ENCODE measurements at regions not wholly inside any gene's neighbourhood (a gene's known extent, or its start where the extent isn't known, plus 50 kb on each side); places are given as distances from the start of the nearest gene placed in this dataset.

GRCh38 chr16:13507530-13507929 is 412.4 kb upstream of the ERCC4 start:
- no peak overlapping the region for H3K4me2 ChIP-seq (ENCODE audit: low read depth, low read length, poor library complexity, severe bottlenecking)
- no peak overlapping the region for H3K27ac ChIP-seq (ENCODE audit: low read length)
- DNase-seq, result no peak
- H3K4me3 ChIP-seq (ENCODE audit: low read length), result no peak overlapping the region
- H3K4me1 ChIP-seq (ENCODE audit: low read length), result no peaks in the 10 kb centered on the region
- H2AFZ ChIP-seq (ENCODE audit: low read length), result no peak overlapping the region
- H3K9me2 ChIP-seq (replicated peaks; ENCODE audit: insufficient read depth, low read length), result no peaks in the 10 kb centered on the region
- H3K36me3 ChIP-seq (ENCODE audit: insufficient read depth, low read length), result no peaks in the 10 kb centered on the region
- H3K9me3 ChIP-seq (ENCODE audit: low read length), result no peaks in the 10 kb centered on the region
- no peak overlapping the region for H3K9ac ChIP-seq (ENCODE audit: low read length)
- no peaks in the 10 kb centered on the region for H3K79me2 ChIP-seq (ENCODE audit: low read length)
- H4K20me1 ChIP-seq (ENCODE audit: insufficient read depth, low read depth, low read length), result no peaks in the 10 kb centered on the region
- no peaks in the 10 kb centered on the region for H3K27me3 ChIP-seq (ENCODE audit: low read length)

- no peaks in the 10 kb centered on the region for H3K4me1 ChIP-seq (ENCODE audit: low read length)
- H2AFZ ChIP-seq (ENCODE audit: low read length), result no peak overlapping the region
- no peaks in the 10 kb centered on the region for H4K20me1 ChIP-seq (ENCODE audit: insufficient read depth, low read depth, low read length)
- no peak overlapping the region for H3K27ac ChIP-seq (ENCODE audit: low read length)
- no peak overlapping the region for H3K9ac ChIP-seq (ENCODE audit: low read length)
- H3K4me2 ChIP-seq (ENCODE audit: low read depth, low read length, poor library complexity, severe bottlenecking), result no peak overlapping the region
- no peaks in the 10 kb centered on the region for H3K9me2 ChIP-seq (replicated peaks; ENCODE audit: insufficient read depth, low read length)
- peaks cover 5% of the 10 kb centered on the region; the same call in 1 of the 2 replicates for H3K9me3 ChIP-seq (ENCODE audit: low read length)
- H3K36me3 ChIP-seq (ENCODE audit: insufficient read depth, low read length), result no peaks in the 10 kb centered on the region
- no peaks in the 10 kb centered on the region for H3K27me3 ChIP-seq (ENCODE audit: low read length)
- DNase-seq, result peak; percentile 51
- no peaks in the 10 kb centered on the region for H3K79me2 ChIP-seq (ENCODE audit: low read length)
- no peak overlapping the region for H3K4me3 ChIP-seq (ENCODE audit: low read length)
Observed at GRCh38 chr16:13510425-13511151, 409.4 kb upstream of the ERCC4 start.

GRCh38 chr16:13517841-13518240 is 402.1 kb upstream of the ERCC4 start:
- no peaks in the 10 kb centered on the region for H3K36me3 ChIP-seq (ENCODE audit: insufficient read depth, low read length)
- H4K20me1 ChIP-seq (ENCODE audit: insufficient read depth, low read depth, low read length), result no peaks in the 10 kb centered on the region
- no peaks in the 10 kb centered on the region for H3K9me2 ChIP-seq (replicated peaks; ENCODE audit: insufficient read depth, low read length)
- no peaks in the 10 kb centered on the region for H3K27me3 ChIP-seq (ENCODE audit: low read length)
- H3K4me1 ChIP-seq (ENCODE audit: low read length), result no peaks in the 10 kb centered on the region
- H3K79me2 ChIP-seq (ENCODE audit: low read length), result no peaks in the 10 kb centered on the region
- H3K27ac ChIP-seq (ENCODE audit: low read length), result no peak overlapping the region
- H3K9me3 ChIP-seq (ENCODE audit: low read length), result peaks cover 5% of the 10 kb centered on the region; the same call in 1 of the 2 replicates
- no peak overlapping the region for H3K9ac ChIP-seq (ENCODE audit: low read length)
- no peak overlapping the region for H3K4me3 ChIP-seq (ENCODE audit: low read length)
- no peak overlapping the region for H3K4me2 ChIP-seq (ENCODE audit: low read depth, low read length, poor library complexity, severe bottlenecking)
- no peak for DNase-seq
- no peak overlapping the region for H2AFZ ChIP-seq (ENCODE audit: low read length)

DNA sequence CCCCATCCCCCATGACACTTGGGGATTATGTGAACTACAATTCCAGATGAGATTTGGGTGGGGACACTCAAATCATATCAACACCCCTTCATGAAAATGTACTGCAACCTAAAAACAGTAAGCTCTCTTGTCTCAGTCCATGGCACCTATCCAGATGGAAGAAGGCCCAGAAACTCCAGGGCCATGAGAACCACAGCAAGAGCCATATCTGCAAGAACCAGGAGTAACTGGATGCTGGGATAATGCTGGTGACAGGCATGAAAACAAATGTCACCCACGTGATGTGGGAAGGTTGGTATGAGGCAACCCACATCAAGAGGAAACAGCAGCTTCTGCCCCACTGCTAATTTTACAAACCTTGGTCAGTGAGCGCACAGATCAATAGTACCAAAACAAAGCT is 400.1 kb upstream of the ERCC4 start:
- Histone ChIP-seq H3K9ac (ENCODE audit: low read length) (no peak overlapping the region), H3K27ac (ENCODE audit: low read length) (no peak overlapping the region), H4K20me1 (ENCODE audit: insufficient read depth, low read depth, low read length) (no peaks in the 10 kb centered on the region), H2AFZ (ENCODE audit: low read length) (no peak overlapping the region), H3K27me3 (ENCODE audit: low read length) (no peaks in the 10 kb centered on the region), H3K9me2 (replicated peaks; ENCODE audit: insufficient read depth, low read length) (no peaks in the 10 kb centered on the region), H3K36me3 (ENCODE audit: insufficient read depth, low read length) (no peaks in the 10 kb centered on the region), H3K4me2 (ENCODE audit: low read depth, low read length, poor library complexity, severe bottlenecking) (no peak overlapping the region), H3K9me3 (ENCODE audit: low read length) (peaks cover 2% of the 10 kb centered on the region; the same call in 1 of the 2 replicates), H3K79me2 (ENCODE audit: low read length) (no peaks in the 10 kb centered on the region), H3K4me1 (ENCODE audit: low read length) (no peaks in the 10 kb centered on the region), H3K4me3 (ENCODE audit: low read length) (no peak overlapping the region)
- DNase-seq, result no peak

GRCh38 chr16:13521356-13521755 is 398.6 kb upstream of the ERCC4 start:
- H3K9me2 ChIP-seq (replicated peaks; ENCODE audit: insufficient read depth, low read length), result no peaks in the 10 kb centered on the region
- no peaks in the 10 kb centered on the region for H3K27me3 ChIP-seq (ENCODE audit: low read length)
- no peaks in the 10 kb centered on the region for H3K9me3 ChIP-seq (ENCODE audit: low read length)
- no peak overlapping the region for H2AFZ ChIP-seq (ENCODE audit: low read length)
- H3K4me1 ChIP-seq (ENCODE audit: low read length), result no peaks in the 10 kb centered on the region
- H3K27ac ChIP-seq (ENCODE audit: low read length), result no peak overlapping the region
- H3K79me2 ChIP-seq (ENCODE audit: low read length), result no peaks in the 10 kb centered on the region
- H3K36me3 ChIP-seq (ENCODE audit: insufficient read depth, low read length), result no peaks in the 10 kb centered on the region
- no peak overlapping the region for H3K9ac ChIP-seq (ENCODE audit: low read length)
- no peak overlapping the region for H3K4me3 ChIP-seq (ENCODE audit: low read length)
- H3K4me2 ChIP-seq (ENCODE audit: low read depth, low read length, poor library complexity, severe bottlenecking), result no peak overlapping the region
- H4K20me1 ChIP-seq (ENCODE audit: insufficient read depth, low read depth, low read length), result no peaks in the 10 kb centered on the region
- DNase-seq, result no peak

- H3K27ac ChIP-seq (ENCODE audit: low read length), result no peak overlapping the region
- H3K9me2 ChIP-seq (replicated peaks; ENCODE audit: insufficient read depth, low read length), result no peaks in the 10 kb centered on the region
- no peak overlapping the region for H2AFZ ChIP-seq (ENCODE audit: low read length)
- no peaks in the 10 kb centered on the region for H3K27me3 ChIP-seq (ENCODE audit: low read length)
- no peaks in the 10 kb centered on the region for H4K20me1 ChIP-seq (ENCODE audit: insufficient read depth, low read depth, low read length)
- H3K79me2 ChIP-seq (ENCODE audit: low read length), result no peaks in the 10 kb centered on the region
- no peak overlapping the region for H3K4me2 ChIP-seq (ENCODE audit: low read depth, low read length, poor library complexity, severe bottlenecking)
- DNase-seq, result no peak
- no peaks in the 10 kb centered on the region for H3K4me1 ChIP-seq (ENCODE audit: low read length)
- H3K9me3 ChIP-seq (ENCODE audit: low read length), result peaks cover 4% of the 10 kb centered on the region; the same call in 1 of the 2 replicates
- H3K4me3 ChIP-seq (ENCODE audit: low read length), result no peak overlapping the region
- H3K36me3 ChIP-seq (ENCODE audit: insufficient read depth, low read length), result no peaks in the 10 kb centered on the region
- no peak overlapping the region for H3K9ac ChIP-seq (ENCODE audit: low read length)
Observed at GRCh38 chr16:13527332-13527731, 392.6 kb upstream of the ERCC4 start.

DNA sequence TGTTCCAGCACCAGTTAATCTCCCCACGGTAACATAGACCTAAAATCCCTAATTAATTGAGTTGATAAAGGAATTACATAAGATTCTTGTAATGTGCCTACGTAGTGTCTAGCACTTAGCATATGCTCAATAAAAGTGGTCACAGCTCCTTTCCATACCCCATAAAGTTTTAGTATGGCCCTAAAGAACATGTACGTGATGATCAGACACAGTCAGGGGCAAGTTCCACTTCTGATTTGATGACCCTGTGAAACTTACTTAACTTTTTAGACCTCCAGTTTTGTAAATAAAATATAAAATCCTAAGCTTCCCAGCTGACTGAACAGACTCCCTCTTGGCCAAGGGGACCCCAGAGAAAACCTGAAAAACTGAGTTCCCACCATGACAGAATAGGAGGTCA is 391.3 kb upstream of the ERCC4 start:
- Histone ChIP-seq H3K4me3 (ENCODE audit: low read length) (no peak overlapping the region), H4K20me1 (ENCODE audit: insufficient read depth, low read depth, low read length) (no peaks in the 10 kb centered on the region), H3K4me1 (ENCODE audit: low read length) (no peaks in the 10 kb centered on the region), H3K27ac (ENCODE audit: low read length) (no peak overlapping the region), H3K36me3 (ENCODE audit: insufficient read depth, low read length) (no peaks in the 10 kb centered on the region), H3K9me3 (ENCODE audit: low read length) (peaks cover 4% of the 10 kb centered on the region; the same call in 1 of the 2 replicates), H3K79me2 (ENCODE audit: low read length) (no peaks in the 10 kb centered on the region), H3K9me2 (replicated peaks; ENCODE audit: insufficient read depth, low read length) (no peaks in the 10 kb centered on the region), H2AFZ (ENCODE audit: low read length) (no peak overlapping the region), H3K4me2 (ENCODE audit: low read depth, low read length, poor library complexity, severe bottlenecking) (no peak overlapping the region), H3K9ac (ENCODE audit: low read length) (no peak overlapping the region), H3K27me3 (ENCODE audit: low read length) (no peaks in the 10 kb centered on the region)
- DNase-seq, result no peak

DNA sequence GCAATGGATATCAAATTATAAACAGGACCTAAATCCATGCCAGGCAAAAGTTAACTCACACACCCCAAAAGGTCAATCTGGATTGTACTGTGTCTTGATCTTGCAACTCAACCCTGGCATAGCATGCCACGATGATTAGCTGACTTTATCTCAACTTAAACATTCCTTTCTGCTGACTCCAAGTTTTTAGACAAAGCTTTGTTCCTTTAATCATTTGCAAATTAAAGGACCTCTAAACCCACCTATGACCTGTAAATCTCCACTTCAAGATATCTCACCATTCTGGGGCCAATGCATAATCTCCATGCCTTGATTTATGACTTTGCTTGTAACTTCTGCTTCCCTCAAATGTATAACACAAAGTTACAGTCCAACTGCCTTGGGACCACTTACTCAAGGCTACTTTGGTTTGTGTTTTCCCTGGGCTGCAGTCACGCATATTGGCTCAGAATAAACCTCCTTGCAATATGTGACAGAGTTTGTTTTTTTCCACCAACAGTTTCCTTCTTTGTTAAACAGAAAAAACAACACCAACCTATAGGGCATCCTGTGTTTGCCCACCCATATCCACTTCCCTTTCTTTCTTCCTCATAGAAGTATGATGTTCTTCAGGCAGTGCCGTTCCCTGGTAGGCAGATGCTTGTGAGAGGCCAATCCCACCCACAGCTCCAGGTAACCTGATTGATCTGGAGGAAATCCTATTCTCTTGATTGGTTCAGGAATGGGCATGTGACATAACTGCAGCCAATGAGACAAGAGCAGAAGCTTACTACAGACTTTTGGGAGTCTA is 390.6 kb upstream of the ERCC4 start:
- no peak overlapping the region for H3K27ac ChIP-seq (ENCODE audit: low read length)
- peaks cover 4% of the 10 kb centered on the region; the same call in 1 of the 2 replicates for H3K9me3 ChIP-seq (ENCODE audit: low read length)
- H3K4me2 ChIP-seq (ENCODE audit: low read depth, low read length, poor library complexity, severe bottlenecking), result no peak overlapping the region
- H3K9me2 ChIP-seq (replicated peaks; ENCODE audit: insufficient read depth, low read length), result no peaks in the 10 kb centered on the region
- H4K20me1 ChIP-seq (ENCODE audit: insufficient read depth, low read depth, low read length), result no peaks in the 10 kb centered on the region
- no peaks in the 10 kb centered on the region for H3K36me3 ChIP-seq (ENCODE audit: insufficient read depth, low read length)
- no peak for DNase-seq
- no peaks in the 10 kb centered on the region for H3K27me3 ChIP-seq (ENCODE audit: low read length)
- H3K9ac ChIP-seq (ENCODE audit: low read length), result no peak overlapping the region
- H3K79me2 ChIP-seq (ENCODE audit: low read length), result no peaks in the 10 kb centered on the region
- H2AFZ ChIP-seq (ENCODE audit: low read length), result no peak overlapping the region
- no peak overlapping the region for H3K4me3 ChIP-seq (ENCODE audit: low read length)
- no peaks in the 10 kb centered on the region for H3K4me1 ChIP-seq (ENCODE audit: low read length)
